CD4-positive, alpha-beta memory T cell (primary cell): ENCODE measurements at regions not wholly inside any gene's neighbourhood (a gene's known extent, or its start where the extent isn't known, plus 50 kb on each side); places are given as distances from the start of the nearest gene placed in this dataset.
"Not testable (repeated sequence)": the region's sequence is repeated elsewhere in the genome, so short reads cannot be mapped to it uniquely, and the experiment has no call there.

Experiments
- CTCF ChIA-PET: fragments of 350-600 bp; sonication (Branson Sonifier 250); formaldehyde crosslinking; loops from one replicate; lab custom pipeline; 2021; ENCODE audit warnings: inconsistent platforms; ENCODE audit not compliant: partially characterized antibody; lab: Charles Lee
- POLR2A ChIA-PET: fragments of 350-600 bp; sonication (Branson Sonifier 250); formaldehyde crosslinking; loops from one replicate; lab custom pipeline; 2021; ENCODE audit not compliant: partially characterized antibody; lab: Charles Lee
- DNase-seq, 5 donors: peaks; one replicate each; pipeline versions ENCODE4 v3.0.0 to v3.0.0-alpha.2; 2020 to 2022; ENCODE audit warnings: mixed read lengths in 1 of 5
- H3K27ac ChIP-seq: one replicate; pipeline ENCODE4 v1.7.0; 2013; ENCODE audit warnings: low read depth, low read length
- H3K27me3 ChIP-seq: 2 replicates; pipeline ENCODE4 v1.7.0; 2013; ENCODE audit warnings: mild to moderate bottlenecking, low read length, moderate library complexity; ENCODE audit not compliant: insufficient read depth
- H3K36me3 ChIP-seq: 2 replicates; pipeline ENCODE4 v1.7.0; 2013; ENCODE audit warnings: mild to moderate bottlenecking, low read length, moderate library complexity; ENCODE audit not compliant: insufficient read depth
- H3K4me1 ChIP-seq: 2 replicates; pipeline ENCODE4 v1.7.0; 2013; ENCODE audit warnings: mild to moderate bottlenecking, low read length, moderate library complexity; ENCODE audit not compliant: insufficient read depth
- H3K4me3 ChIP-seq, 2 donors: one replicate each; pipeline ENCODE4 v1.7.0; 2013; ENCODE audit warnings: low read length in 2 of 2, mild to moderate bottlenecking in 1 of 2
- H3K9me3 ChIP-seq, 2 donors: one replicate each; pipeline ENCODE4 v1.7.0; 2013; ENCODE audit warnings: low read length in 2 of 2, control low read depth in 1 of 2; ENCODE audit not compliant: control insufficient read depth in 1 of 2
- H3K27ac Mint-ChIP-seq, 7 donors: one replicate each; pipeline ENCODE4 v1.8.0; 2020 to 2021; ENCODE audit warnings: mixed read lengths in 7 of 7, mild to moderate bottlenecking in 6 of 7, inconsistent platforms in 3 of 7, moderate library complexity in 3 of 7
- H3K27me3 Mint-ChIP-seq, 2 donors: one replicate each; pipeline ENCODE4 v1.8.0; 2020 to 2021; ENCODE audit warnings: mixed read lengths in 2 of 2
- H3K36me3 Mint-ChIP-seq, 2 donors: one replicate each; pipeline ENCODE4 v1.8.0; 2020 to 2021; ENCODE audit warnings: mixed read lengths in 2 of 2, inconsistent platforms in 1 of 2, mild to moderate bottlenecking in 1 of 2
- H3K4me1 Mint-ChIP-seq, 4 donors: one replicate each; pipeline ENCODE4 v1.8.0; 2020 to 2021; ENCODE audit warnings: mixed read lengths in 4 of 4, mild to moderate bottlenecking in 1 of 4
- H3K4me3 Mint-ChIP-seq, 8 donors: one replicate each; pipeline ENCODE4 v1.8.0; 2020 to 2021; ENCODE audit warnings: mixed read lengths in 8 of 8, mild to moderate bottlenecking in 7 of 8, moderate library complexity in 6 of 8, inconsistent platforms in 3 of 8
- H3K9me3 Mint-ChIP-seq, 8 donors: one replicate each; pipeline ENCODE4 v1.8.0; 2020 to 2021; ENCODE audit warnings: mixed read lengths in 8 of 8, mild to moderate bottlenecking in 5 of 8, inconsistent platforms in 3 of 8, moderate library complexity in 1 of 8
- intact Hi-C: fragments of 100-400 bp; cut with micrococcal nuclease; formaldehyde crosslinking; loops from one replicate; pipeline ENCODE4 v1.15.1; 2023

DNA sequence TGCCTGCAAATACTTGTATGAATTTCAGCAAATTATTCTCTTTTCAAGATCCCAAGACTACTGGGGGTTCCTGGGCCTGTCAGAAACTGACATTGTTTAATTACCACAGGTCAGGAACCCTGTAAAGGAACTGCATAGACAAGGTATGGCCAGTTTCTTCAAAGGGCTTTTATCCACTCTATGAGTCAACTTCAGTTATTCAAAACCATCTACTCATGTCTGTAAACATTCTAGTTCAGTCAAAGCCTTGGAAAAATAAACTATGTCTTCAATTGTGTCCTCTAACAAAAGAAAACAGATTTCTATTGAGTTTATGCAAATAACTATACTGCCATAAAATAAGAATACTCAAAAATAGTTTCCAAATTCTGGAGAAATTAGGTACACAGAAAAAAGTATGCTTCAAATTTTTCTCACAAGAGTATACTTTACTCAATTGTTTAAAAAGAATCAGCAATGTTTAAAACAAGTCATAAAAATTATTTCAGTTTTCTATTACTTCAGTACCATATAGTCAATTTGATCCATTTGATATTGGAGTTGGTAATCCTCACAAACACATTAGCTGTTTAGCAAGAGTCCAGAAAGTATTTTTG, 486.4 kb upstream of the PCDH20 start:
- no peak overlapping the region for H3K27ac ChIP-seq
- H3K27me3 Mint-ChIP-seq: no peaks in the 10 kb centered on the region
- intact Hi-C loops: no loop called here
- H3K27ac Mint-ChIP-seq: no peak overlapping the region
- ChIA-PET POLR2A (no interaction called here), CTCF (no interaction called here)
- no peaks in the 10 kb centered on the region for H3K27me3 ChIP-seq
- no peak for DNase-seq
- H3K4me3 ChIP-seq: no peak overlapping the region
- H3K4me3 Mint-ChIP-seq: no peak overlapping the region
- no peaks in the 10 kb centered on the region for H3K4me1 ChIP-seq
- H3K36me3 ChIP-seq: no peaks in the 10 kb centered on the region
- H3K9me3 Mint-ChIP-seq: peaks cover 0 to 5% (median 4%) of the 10 kb centered on the region in 8 donors
- no peaks in the 10 kb centered on the region for H3K4me1 Mint-ChIP-seq
- no peaks in the 10 kb centered on the region for H3K36me3 Mint-ChIP-seq
- H3K9me3 ChIP-seq: no peaks in the 10 kb centered on the region

DNA sequence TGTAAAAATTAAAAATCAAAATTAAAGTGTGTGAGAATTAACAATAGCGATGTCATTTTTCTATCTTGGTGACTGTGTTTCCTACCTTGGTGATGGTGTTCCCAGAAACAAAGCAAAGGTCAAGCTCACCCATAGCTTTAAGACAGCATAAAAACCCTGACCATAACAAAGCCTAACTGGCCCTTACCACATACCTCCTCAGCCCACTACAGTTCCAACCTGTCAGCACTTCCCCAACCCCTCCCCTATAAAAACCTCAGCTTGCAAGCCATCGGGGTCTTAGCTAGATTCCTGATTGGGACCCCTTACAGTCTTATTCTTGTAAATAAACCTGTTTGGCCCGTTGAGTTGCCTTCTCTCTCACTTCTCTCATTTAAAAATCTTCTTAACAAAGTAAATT, 484.4 kb upstream of the PCDH20 start:
- no peaks in the 10 kb centered on the region for H3K4me1 Mint-ChIP-seq
- no peak overlapping the region for H3K4me3 Mint-ChIP-seq
- intact Hi-C loops: no loop called here
- H3K27ac Mint-ChIP-seq: no peak overlapping the region
- Histone ChIP-seq H3K4me3 (no peak overlapping the region), H3K36me3 (no peaks in the 10 kb centered on the region), H3K27me3 (no peaks in the 10 kb centered on the region), H3K9me3 (no peaks in the 10 kb centered on the region), H3K4me1 (no peaks in the 10 kb centered on the region), H3K27ac (no peak overlapping the region)
- H3K9me3 Mint-ChIP-seq: peaks cover 0 to 7% (median 4%) of the 10 kb centered on the region in 8 donors
- DNase-seq: no peak
- ChIA-PET CTCF (no interaction called here), POLR2A (no interaction called here)
- H3K36me3 Mint-ChIP-seq: no peaks in the 10 kb centered on the region
- no peaks in the 10 kb centered on the region for H3K27me3 Mint-ChIP-seq

DNA sequence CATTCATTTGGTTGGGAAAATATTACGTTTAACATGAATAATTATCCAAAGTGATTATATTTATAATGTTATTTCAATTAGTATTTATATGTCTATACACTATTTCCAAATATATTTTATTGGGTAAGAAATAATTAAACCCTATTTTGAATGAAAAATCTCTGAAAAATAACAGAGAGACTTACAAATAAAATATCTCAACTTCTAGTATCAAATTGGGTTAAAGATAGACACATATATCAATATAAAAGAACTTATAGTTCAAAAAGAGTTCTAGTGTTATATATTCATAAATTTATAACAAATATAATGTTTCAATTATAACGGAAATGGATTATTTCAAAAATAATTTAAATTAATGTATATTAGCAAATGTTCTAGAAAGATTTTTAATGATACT, 482.6 kb upstream of the PCDH20 start:
- H3K27me3 Mint-ChIP-seq: no peaks in the 10 kb centered on the region
- Histone ChIP-seq H3K4me1 (no peaks in the 10 kb centered on the region), H3K36me3 (no peaks in the 10 kb centered on the region), H3K9me3 (no peaks in the 10 kb centered on the region), H3K27me3 (no peaks in the 10 kb centered on the region), H3K27ac (no peak overlapping the region), H3K4me3 (no peak overlapping the region)
- no peak for DNase-seq
- no peaks in the 10 kb centered on the region for H3K36me3 Mint-ChIP-seq
- no peak overlapping the region for H3K27ac Mint-ChIP-seq
- CTCF ChIA-PET: no interaction called here
- no peak overlapping the region for H3K4me3 Mint-ChIP-seq
- H3K9me3 Mint-ChIP-seq: peaks cover 0 to 7% (median 4%) of the 10 kb centered on the region in 8 donors
- POLR2A ChIA-PET: no interaction called here
- no peaks in the 10 kb centered on the region for H3K4me1 Mint-ChIP-seq
- intact Hi-C loops: no loop called here

- H3K4me1 Mint-ChIP-seq: no peaks in the 10 kb centered on the region
- Histone ChIP-seq H3K36me3 (no peaks in the 10 kb centered on the region), H3K4me1 (no peaks in the 10 kb centered on the region), H3K9me3 (no peaks in the 10 kb centered on the region), H3K27ac (no peak overlapping the region), H3K27me3 (no peaks in the 10 kb centered on the region), H3K4me3 (no peak overlapping the region)
- ChIA-PET POLR2A (no interaction called here), CTCF (no interaction called here)
- H3K4me3 Mint-ChIP-seq: no peak overlapping the region
- H3K27ac Mint-ChIP-seq: no peak overlapping the region
- H3K27me3 Mint-ChIP-seq: no peaks in the 10 kb centered on the region
- H3K9me3 Mint-ChIP-seq: peaks cover 0 to 7% (median 3%) of the 10 kb centered on the region in 8 donors
- H3K36me3 Mint-ChIP-seq: no peaks in the 10 kb centered on the region
- DNase-seq: no peak
- intact Hi-C loops: no loop called here
These were observed 475.8 kb upstream of the PCDH20 start for GRCh38 chr13:61891401-61891800.

DNA sequence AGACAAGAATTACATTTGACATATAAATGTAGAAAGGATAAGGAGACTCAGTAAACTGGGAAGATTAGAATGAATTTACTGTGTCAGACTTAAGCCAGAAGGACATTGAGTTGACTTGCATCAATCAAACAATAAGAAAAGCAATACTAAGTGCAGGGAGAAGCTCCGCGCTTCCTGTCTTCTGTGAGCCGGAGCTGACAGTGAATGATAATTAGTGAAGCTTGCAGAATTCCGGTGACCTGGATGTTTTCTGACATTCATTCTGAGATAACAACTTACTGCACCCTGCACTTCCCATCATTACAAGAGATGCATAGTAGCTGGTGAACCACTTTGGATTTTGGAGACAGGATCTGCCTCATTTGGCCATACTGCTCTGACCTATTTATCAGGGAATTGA, 469.2 kb upstream of the PCDH20 start:
- H3K27me3 ChIP-seq: no peaks in the 10 kb centered on the region
- Mint-ChIP-seq H3K27ac (no peak overlapping the region), H3K27me3 (no peaks in the 10 kb centered on the region), H3K36me3 (no peaks in the 10 kb centered on the region), H3K9me3 (peaks cover 0 to 6% (median 2%) of the 10 kb centered on the region in 8 donors), H3K4me3 (no peak overlapping the region), H3K4me1 (no peaks in the 10 kb centered on the region)
- DNase-seq: no peak
- H3K9me3 ChIP-seq: no peaks in the 10 kb centered on the region
- H3K4me3 ChIP-seq: no peak overlapping the region
- no peaks in the 10 kb centered on the region for H3K36me3 ChIP-seq
- no peak overlapping the region for H3K27ac ChIP-seq
- CTCF ChIA-PET: no interaction called here
- H3K4me1 ChIP-seq: no peaks in the 10 kb centered on the region
- intact Hi-C loops: no loop called here
- POLR2A ChIA-PET: no interaction called here

- H3K27ac Mint-ChIP-seq: no peak overlapping the region
- intact Hi-C loops: no loop called here
- peaks cover 0 to 21% (median 12%) of the 10 kb centered on the region in 8 donors for H3K9me3 Mint-ChIP-seq
- no peaks in the 10 kb centered on the region for H3K27me3 Mint-ChIP-seq
- no peaks in the 10 kb centered on the region for H3K9me3 ChIP-seq
- no peak overlapping the region for H3K4me3 ChIP-seq
- POLR2A ChIA-PET: no interaction called here
- CTCF ChIA-PET: no interaction called here
- H3K27me3 ChIP-seq: no peaks in the 10 kb centered on the region
- no peak overlapping the region for H3K4me3 Mint-ChIP-seq
- no peaks in the 10 kb centered on the region for H3K4me1 ChIP-seq
- no peaks in the 10 kb centered on the region for H3K4me1 Mint-ChIP-seq
- no peak overlapping the region for H3K27ac ChIP-seq
- no peaks in the 10 kb centered on the region for H3K36me3 Mint-ChIP-seq
- no peaks in the 10 kb centered on the region for H3K36me3 ChIP-seq
- DNase-seq: peak in 2 of 5 donors; percentile 3 to 4
These were observed 465.1 kb upstream of the PCDH20 start for GRCh38 chr13:61880578-61881283.

- H3K27ac Mint-ChIP-seq, intact Hi-C loops, H3K36me3 Mint-ChIP-seq, H3K4me3 ChIP-seq, H3K4me1 ChIP-seq, POLR2A ChIA-PET, H3K27ac ChIP-seq, H3K36me3 ChIP-seq, H3K27me3 Mint-ChIP-seq, CTCF ChIA-PET, H3K4me3 Mint-ChIP-seq, H3K27me3 ChIP-seq, H3K4me1 Mint-ChIP-seq, DNase-seq, H3K9me3 ChIP-seq: not testable (repeated sequence)
- H3K9me3 Mint-ChIP-seq: peaks cover 0 to 28% (median 20%) of the 10 kb centered on the region in 8 donors
These were observed 462.9 kb upstream of the PCDH20 start for GRCh38 chr13:61878565-61878964.
